HG03064 (cell line): ENCODE measurements at regions not wholly inside any gene's neighbourhood (a gene's known extent, or its start where the extent isn't known, plus 50 kb on each side); places are given as distances from the start of the nearest gene placed in this dataset.

Experiments used
- ATAC-seq: cut with Tn5 transposase; IDR thresholded peaks from one replicate; pipeline ENCODE4 v1.9.1; 2021; ENCODE audit warnings: low read depth; ENCODE audit not compliant: unreplicated experiment

GRCh38 chr21:35585878-35586277 lies 474.4 kb downstream of the SETD4 start:
- ATAC-seq = no peak

GRCh38 chr21:35585155-35585554 lies 475.2 kb downstream of the SETD4 start:
- ATAC-seq = no peak

GRCh38 chr21:35583566-35584216 lies 476.6 kb downstream of the SETD4 start:
- ATAC-seq = no peak

DNA sequence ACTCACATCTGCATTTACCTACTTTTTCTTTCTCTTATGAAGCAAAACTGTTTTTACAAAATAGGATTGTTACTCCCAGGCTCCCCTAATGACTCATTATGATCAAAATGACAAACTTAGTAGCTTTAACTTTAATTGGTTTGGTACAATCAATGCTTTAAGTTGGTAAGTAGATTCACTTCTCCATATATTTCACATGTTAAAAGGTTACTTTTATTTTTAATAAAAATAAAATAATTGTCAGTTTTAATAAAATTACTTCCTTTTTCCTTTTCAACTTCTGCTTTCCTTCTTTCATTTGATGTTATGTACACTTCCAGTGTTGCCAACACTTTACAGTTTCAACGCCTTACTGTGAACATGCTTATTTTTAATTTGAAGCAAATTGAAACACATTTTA lies 477.6 kb downstream of the SETD4 start:
- no peak for ATAC-seq

DNA sequence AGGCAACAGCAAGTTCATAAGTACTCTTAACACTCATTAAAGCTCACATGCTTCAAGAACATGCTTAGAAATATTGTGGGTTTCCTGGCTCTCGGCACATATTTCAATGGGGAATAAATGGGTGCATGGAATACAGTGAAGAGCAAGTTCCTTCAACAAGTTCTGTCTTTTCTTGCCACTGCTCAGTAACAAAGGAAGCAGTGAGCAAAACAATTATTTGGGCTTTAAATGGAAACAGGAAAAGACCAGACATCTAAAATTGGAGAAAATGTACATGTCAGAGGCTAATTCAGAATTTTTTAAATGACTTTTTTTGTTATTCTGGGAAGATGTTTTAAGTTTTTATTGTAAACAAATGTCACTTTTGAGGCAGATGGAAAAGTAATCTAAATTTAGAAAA lies 478.7 kb downstream of the SETD4 start:
- no peak for ATAC-seq

GRCh38 chr21:35579520-35580293 lies 480.6 kb downstream of the SETD4 start:
- no peak for ATAC-seq

- ATAC-seq = no peak
Measured at GRCh38 chr21:35578831-35579471, 481.4 kb downstream of the SETD4 start.

GRCh38 chr21:35578347-35578782 lies 482.0 kb downstream of the SETD4 start:
- no peak for ATAC-seq

DNA sequence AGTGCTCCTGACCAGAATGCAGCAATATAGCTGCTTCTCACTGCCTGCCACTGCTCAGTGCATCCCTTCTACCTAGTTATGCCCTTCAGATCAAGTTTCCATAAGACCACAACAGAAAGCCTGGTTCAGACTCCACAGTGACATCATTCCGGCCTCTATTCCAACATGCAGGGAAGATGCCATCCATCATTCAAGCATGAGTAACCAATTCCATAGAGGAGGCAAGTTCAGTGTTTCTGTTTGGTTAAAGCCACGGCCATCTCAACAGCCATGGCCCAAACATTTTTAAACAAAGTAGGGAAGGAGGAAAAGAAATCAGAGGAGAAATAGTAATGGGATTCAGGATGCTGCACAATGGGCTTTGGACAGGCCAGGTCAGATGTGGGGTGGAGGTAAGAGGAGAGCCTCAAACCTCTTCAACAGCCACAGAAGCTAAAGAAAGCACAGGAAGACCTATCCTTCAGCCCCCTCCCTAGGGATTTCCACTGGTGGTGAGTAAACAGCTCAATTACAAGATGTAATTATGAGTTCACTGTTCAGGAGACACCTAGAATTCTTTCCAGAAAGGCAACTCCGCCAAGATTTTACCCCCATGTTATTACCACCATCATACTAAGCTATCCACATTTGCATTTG lies 484.9 kb downstream of the SETD4 start:
- ATAC-seq = no peak

GRCh38 chr21:35573472-35574374 lies 486.6 kb downstream of the SETD4 start:
- ATAC-seq = no peak

GRCh38 chr21:35571910-35572309 lies 488.4 kb downstream of the SETD4 start:
- ATAC-seq = no peak

GRCh38 chr21:35568643-35569042 lies 491.7 kb downstream of the SETD4 start:
- ATAC-seq = no peak

DNA sequence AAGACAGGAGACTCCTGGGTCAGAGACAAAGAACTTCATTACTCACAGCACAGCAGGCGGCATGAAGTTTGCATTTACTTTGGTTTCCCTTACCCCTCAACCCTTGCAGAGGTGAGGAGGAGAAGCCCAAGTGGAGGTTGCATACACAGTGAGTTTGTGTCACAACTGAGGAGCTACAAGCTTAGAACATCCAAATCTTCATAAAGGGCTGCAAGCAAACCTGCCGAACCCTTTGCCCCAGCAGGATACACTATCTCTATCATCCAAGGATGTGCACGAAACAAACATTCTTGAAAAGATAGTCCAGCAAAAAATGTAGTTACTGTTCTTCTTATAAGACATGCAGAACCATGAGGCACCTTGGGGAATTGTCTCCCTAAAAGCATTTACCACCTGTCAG lies 493.5 kb downstream of the SETD4 start:
- ATAC-seq = no peak

DNA sequence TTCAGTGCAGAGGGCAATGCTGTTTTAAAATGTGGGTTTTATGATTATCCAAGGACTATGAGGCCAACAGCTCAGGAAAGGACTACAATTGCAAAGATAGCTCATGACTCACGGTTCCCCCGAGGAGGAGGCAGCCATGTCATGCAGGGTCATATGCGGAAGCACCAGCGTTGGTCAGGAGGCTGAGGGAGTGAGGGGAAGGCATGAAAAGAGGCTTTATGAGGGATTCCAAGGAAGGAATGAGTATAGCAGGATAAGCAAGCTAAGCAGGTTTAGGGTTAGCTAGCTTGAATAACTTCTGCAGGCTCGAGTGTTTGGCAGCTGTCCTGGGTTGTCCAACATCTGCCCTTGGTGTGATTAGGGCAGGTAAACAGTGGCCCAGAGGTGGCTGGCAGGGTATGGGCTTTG lies 495.1 kb downstream of the SETD4 start:
- ATAC-seq = no peak

DNA sequence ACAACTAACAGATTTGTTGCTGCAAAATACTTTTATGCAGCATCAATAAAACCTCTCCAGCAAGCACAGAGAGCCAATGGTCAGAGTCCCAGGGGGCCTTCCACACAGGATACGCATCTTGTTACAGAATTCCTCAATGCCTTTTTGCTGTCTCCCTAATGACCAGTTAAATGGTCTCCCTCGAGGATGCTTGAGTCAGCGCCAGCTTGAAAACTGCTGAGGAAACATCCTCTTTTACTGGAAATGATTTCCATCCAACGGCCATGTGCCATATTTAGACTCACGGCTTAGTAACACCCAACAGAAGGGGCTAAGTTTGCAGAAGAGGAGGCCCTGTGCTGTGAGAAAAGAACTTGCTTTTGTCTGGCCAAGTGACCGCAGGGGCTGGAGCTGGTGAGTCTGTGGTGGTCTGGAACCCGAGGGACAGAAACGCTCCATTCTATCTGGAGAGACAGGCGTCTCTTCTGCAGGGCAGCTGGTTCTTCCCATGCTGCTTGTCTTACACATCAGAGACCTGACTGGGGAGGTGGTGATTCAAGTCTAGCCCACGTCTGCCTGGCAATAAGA lies 496.4 kb downstream of the SETD4 start:
- no peak for ATAC-seq

DNA sequence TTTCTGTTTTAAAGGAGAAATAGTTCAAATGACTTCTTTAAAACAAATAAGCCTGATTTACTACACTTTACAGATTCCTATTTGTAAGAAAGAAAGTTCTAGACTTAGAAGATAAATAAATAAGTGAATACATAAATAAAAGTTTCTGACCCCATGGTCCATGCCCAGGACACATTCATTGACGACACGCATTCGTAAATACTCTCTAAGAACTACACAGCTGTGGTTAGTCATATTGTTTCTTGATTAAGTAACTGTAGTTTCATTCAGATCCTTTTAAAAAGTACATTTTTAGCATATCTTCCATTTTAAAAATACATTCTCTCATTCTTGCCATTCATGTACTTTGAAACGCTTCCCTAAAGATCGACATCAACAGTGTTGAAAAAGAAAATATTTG lies 497.4 kb downstream of the SETD4 start:
- no peak for ATAC-seq

DNA sequence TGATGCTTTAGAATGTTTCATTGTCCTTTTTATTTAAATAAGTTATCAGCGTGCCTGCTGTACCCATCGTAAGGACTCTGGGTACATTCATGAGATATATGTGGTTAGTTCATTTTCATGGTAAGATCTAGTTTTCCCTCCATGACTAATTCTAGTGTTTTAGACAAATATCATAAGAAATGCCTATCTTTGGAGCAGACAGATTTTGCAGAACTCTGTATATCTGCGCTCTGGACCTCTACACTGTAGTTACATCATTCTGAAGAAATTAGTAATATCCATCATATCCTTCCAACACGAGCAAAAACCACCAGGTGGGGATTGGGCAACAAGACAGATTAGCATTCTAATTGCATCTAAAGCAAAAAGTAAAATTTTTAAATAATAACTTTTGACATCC lies 499.2 kb downstream of the SETD4 start:
- no peak for ATAC-seq

- ATAC-seq = no peak
Measured at GRCh38 chr21:35559829-35560225, 500.5 kb downstream of the SETD4 start.

DNA sequence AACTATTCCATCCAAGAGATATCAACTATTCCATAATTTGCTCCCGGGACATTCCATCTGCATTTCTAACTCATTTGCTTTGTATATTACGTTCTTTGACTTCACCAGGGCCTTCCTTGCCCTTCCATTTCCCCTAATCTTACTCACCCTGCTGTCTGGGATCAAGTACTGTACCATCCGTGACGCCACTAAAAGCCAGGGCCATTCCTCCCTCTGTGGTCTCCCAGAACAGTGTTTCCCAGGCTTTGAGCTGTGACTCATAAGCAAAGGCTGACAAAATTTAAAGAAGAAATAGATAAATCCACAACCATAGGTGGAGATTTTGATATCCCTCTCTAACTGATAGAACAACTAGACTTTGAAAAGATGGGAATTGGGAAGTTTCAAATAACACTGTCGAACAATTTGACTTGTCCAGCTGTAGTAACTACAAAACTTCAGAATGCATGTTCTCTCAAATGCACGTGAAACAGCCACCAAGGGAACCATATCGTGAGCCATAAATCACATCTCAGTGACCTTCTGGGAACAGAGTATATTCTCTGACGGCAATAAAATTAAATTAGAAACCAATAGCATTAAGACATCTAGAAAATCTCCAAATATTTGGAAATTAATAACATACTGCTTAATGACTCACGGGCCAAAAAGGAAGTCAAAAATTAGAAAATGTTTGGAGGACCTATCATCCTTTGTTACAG lies 501.0 kb downstream of the SETD4 start:
- ATAC-seq = no peak
